Lower lobe of right lung (tissue), 2 donors: ENCODE measurements at regions not wholly inside any gene's neighbourhood (a gene's known extent, or its start where the extent isn't known, plus 50 kb on each side); places are given as distances from the start of the nearest gene placed in this dataset.

Experiments
- ATAC-seq, 2 donors: fragments of 200-7000 bp; cut with Tn5 transposase; one replicate each; pipeline ENCODE4 v1.9.1; 2020 to 2022; ENCODE audit warnings: mild to moderate bottlenecking in 2 of 2, moderate library complexity in 2 of 2
- DNase-seq: peaks from one replicate; pipeline ENCODE4 v3.0.0-alpha.2; 2020
- H3K27ac ChIP-seq: fragments of 200-600 bp; one replicate; pipeline ENCODE4 v1.8.0; 2022
- H3K27me3 ChIP-seq: fragments of 200-600 bp; one replicate; pipeline ENCODE4 v1.8.0; 2022; ENCODE audit warnings: low read depth
- H3K36me3 ChIP-seq: fragments of 200-600 bp; one replicate; pipeline ENCODE4 v1.8.0; 2022; ENCODE audit warnings: mild to moderate bottlenecking
- H3K4me1 ChIP-seq: fragments of 200-600 bp; one replicate; pipeline ENCODE4 v1.8.0; 2022
- H3K4me3 ChIP-seq: fragments of 200-600 bp; one replicate; pipeline ENCODE4 v1.8.0; 2022; ENCODE audit warnings: mild to moderate bottlenecking
- H3K9me3 ChIP-seq: fragments of 200-600 bp; one replicate; pipeline ENCODE4 v1.8.0; 2022
- intact Hi-C: fragments of 100-400 bp; cut with DNase I; formaldehyde crosslinking; loops from one replicate; pipeline ENCODE4 v1.11.0; 2022
- TF ChIP-seq, protein P1 (sequence below): fragments of 200-600 bp; IDR thresholded peaks from one replicate; pipeline ENCODE4 v1.8.0; 2022; ENCODE audit warnings: antibody characterized with exemption, mild to moderate bottlenecking
- donor health status: DM: no; HTN: yes; CAD: no; lungs with severe emphysema.

DNA sequence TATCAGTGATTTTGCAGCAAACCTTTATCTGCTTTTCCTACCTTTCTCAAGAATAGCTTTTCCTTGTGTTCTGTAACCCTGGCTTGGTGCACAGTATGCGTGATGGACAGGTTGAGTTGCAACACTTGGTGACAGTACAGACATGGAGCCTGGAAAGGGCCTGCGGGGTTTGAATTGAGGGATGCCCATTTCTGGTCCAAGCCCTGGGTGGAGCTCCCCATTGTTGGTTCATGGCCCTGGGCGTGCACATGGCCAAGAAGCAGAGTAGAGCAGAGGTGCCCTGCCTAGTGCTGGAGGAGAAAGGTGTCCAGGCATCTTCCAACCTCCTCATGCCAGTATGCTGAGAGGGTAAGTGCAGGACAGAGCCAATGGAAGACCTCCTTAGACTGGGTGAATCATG is 106.6 kb upstream of the MKLN1 start:
- no peak overlapping the region for H3K27ac ChIP-seq
- no peaks in the 10 kb centered on the region for H3K36me3 ChIP-seq
- TF ChIP-seq, protein P1, sequence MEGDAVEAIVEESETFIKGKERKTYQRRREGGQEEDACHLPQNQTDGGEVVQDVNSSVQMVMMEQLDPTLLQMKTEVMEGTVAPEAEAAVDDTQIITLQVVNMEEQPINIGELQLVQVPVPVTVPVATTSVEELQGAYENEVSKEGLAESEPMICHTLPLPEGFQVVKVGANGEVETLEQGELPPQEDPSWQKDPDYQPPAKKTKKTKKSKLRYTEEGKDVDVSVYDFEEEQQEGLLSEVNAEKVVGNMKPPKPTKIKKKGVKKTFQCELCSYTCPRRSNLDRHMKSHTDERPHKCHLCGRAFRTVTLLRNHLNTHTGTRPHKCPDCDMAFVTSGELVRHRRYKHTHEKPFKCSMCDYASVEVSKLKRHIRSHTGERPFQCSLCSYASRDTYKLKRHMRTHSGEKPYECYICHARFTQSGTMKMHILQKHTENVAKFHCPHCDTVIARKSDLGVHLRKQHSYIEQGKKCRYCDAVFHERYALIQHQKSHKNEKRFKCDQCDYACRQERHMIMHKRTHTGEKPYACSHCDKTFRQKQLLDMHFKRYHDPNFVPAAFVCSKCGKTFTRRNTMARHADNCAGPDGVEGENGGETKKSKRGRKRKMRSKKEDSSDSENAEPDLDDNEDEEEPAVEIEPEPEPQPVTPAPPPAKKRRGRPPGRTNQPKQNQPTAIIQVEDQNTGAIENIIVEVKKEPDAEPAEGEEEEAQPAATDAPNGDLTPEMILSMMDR, result no peak
- intact Hi-C loops, result no loop called here
- no peak overlapping the region for H3K4me3 ChIP-seq
- ATAC-seq (no peak), DNase-seq (no peak)
- no peaks in the 10 kb centered on the region for H3K27me3 ChIP-seq
- H3K4me1 ChIP-seq, result peaks cover 21% of the 10 kb centered on the region
- no peaks in the 10 kb centered on the region for H3K9me3 ChIP-seq

DNA sequence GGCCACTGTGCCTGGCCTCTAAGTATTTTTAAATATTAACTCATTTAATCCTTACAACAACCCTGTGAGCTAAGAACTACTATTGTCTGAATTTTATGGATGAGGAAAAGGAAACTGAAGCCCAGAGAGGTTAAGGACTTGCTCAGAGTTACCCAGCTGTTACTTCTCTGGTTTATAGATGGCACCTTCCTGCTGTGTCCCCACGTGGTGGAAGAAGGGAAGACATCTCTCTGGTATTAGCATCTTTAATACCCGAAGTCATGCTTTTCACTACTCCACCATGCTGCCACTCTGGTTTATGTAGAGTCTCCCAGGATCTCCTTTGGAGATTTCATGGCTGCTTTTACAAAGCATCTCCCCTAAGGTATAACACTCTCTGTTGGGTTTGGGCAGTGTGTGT is 105.5 kb upstream of the MKLN1 start:
- no peak overlapping the region for H3K27ac ChIP-seq
- no peaks in the 10 kb centered on the region for H3K9me3 ChIP-seq
- intact Hi-C loops, result no loop called here
- peaks cover 26% of the 10 kb centered on the region for H3K4me1 ChIP-seq
- ATAC-seq, result no peak
- TF ChIP-seq, protein P1, result no peak
- H3K4me3 ChIP-seq, result no peak overlapping the region
- H3K27me3 ChIP-seq, result no peaks in the 10 kb centered on the region
- no peaks in the 10 kb centered on the region for H3K36me3 ChIP-seq
- no peak for DNase-seq

DNA sequence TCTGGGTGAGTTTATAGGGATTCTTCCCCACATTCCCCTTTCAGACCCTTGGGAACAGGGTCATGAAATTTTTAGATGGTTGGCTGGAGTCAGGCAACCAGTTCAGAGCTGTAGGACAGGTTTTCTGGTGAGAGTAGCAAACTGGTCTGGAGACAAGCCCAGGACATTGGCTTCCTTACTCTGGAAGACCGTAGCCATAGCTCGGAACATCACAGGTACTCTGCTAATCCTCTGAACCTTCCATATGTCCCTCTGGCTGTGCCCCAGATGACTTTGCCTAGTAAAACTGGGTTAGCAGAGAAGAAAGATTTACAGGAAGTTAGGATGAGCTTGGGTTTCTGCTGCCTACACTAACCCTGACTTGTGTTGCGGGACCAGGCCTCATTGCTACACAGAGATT is 104.5 kb upstream of the MKLN1 start:
- peaks cover 26% of the 10 kb centered on the region for H3K4me1 ChIP-seq
- no peak for DNase-seq
- intact Hi-C loops, result no loop called here
- no peaks in the 10 kb centered on the region for H3K9me3 ChIP-seq
- no peaks in the 10 kb centered on the region for H3K27me3 ChIP-seq
- no peak overlapping the region for H3K4me3 ChIP-seq
- no peak for ATAC-seq
- H3K27ac ChIP-seq, result no peak overlapping the region
- no peaks in the 10 kb centered on the region for H3K36me3 ChIP-seq
- TF ChIP-seq, protein P1, result no peak

DNA sequence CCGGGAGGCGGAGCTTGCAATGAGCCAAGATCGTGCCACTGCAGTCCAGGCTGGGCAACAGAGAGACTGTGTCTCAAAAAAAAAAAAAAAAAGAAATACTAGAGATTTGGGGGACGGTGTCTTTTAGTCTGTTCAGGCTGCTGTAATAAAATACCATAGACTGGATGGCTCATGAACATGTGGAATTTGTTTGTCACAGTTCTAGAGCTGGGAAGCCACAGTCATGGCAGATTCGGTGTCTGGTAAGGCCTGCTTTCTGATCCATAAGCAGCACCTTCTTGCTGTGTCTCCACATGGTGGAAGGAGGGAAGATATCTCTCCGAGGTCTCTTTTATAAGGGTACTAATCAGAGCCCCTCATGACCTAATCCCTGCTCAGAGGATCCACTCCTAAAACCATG is 102.7 kb upstream of the MKLN1 start:
- no peak for DNase-seq
- Histone ChIP-seq H3K36me3 (no peaks in the 10 kb centered on the region), H3K4me3 (no peak overlapping the region), H3K9me3 (no peaks in the 10 kb centered on the region), H3K27me3 (no peaks in the 10 kb centered on the region), H3K27ac (peak overlapping the region; percentile 66), H3K4me1 (peaks cover 18% of the 10 kb centered on the region)
- ATAC-seq, result no peak
- TF ChIP-seq, protein P1, result no peak
- intact Hi-C loops, result no loop called here

DNA sequence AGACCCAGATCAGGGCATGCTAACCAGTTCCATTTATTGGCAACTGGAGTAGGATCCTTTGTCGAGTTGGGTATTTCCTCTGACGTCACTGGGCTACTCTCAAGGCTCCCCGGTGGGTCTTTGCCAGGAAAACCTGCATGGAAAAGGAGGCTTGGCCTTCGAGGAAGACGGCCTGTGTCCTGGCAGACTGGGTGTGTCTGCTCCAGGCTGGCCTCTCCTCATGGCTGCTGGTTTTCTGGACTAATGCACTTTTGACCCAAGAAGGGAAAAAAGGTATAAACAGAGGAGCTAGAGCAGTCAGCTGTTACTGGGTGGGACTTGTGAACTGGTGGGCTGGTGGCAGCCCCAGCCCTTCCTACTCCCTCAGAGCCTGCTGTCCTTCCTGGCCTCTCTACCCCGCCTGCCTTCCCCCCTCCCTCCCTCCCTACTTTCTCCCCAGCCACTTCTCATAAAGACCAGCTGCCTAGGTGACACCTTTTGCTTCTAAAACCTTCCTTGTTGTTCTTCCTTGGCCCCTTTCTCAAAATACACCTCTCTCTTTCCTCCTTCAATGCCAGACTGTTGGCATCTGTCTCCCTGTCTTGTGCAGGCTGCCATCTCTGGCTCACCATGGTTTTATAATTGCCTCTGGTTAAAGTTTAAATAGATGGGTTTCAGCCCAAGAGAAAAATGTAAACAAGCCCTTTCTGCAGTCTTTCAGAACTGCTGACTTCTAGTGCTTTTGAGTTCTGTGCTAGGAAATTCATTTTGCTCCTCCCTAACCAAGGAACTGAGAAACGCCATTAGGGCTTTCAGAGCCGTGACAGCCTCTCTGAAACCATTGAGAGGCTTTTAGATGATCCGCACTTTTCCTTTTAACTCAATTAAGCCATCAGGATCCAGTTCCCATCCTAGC is 101.8 kb upstream of the MKLN1 start:
- ATAC-seq (peak; percentile 89 to 91), DNase-seq (peak; percentile 68)
- H3K36me3 ChIP-seq, result no peaks in the 10 kb centered on the region
- peak overlapping the region; percentile 66 for H3K27ac ChIP-seq
- H3K9me3 ChIP-seq, result no peaks in the 10 kb centered on the region
- intact Hi-C loops, result no loop called here
- H3K27me3 ChIP-seq, result no peaks in the 10 kb centered on the region
- H3K4me3 ChIP-seq, result no peak overlapping the region
- peaks cover 18% of the 10 kb centered on the region for H3K4me1 ChIP-seq
- TF ChIP-seq, protein P1, result no peak
